ENCODE measurements at regions not wholly inside any gene's neighbourhood (a gene's known extent, or its start where the extent isn't known, plus 50 kb on each side); places are given as distances from the start of the nearest gene placed in this dataset.

DNA sequence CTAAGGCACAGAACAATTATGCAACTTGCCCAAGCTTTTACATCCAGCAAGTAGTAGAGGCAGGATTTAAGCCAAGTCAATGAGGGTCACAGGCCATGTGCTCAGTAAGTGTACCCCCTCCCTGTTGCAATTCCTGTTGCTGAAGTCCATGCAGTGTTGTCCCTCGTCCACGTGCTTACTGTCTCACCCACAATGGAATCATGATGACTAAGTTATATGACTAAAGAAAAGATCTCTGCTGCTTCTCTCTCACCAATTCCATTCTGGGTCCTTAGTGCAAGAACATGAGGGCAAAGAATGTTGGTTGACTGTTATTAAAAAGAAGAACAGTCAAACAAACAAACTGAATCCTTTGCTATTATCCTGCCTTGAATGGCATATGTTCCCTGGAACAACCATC lies 233.6 kb upstream of the SLC24A2 start:
- TF ChIP-seq, protein P1, sequence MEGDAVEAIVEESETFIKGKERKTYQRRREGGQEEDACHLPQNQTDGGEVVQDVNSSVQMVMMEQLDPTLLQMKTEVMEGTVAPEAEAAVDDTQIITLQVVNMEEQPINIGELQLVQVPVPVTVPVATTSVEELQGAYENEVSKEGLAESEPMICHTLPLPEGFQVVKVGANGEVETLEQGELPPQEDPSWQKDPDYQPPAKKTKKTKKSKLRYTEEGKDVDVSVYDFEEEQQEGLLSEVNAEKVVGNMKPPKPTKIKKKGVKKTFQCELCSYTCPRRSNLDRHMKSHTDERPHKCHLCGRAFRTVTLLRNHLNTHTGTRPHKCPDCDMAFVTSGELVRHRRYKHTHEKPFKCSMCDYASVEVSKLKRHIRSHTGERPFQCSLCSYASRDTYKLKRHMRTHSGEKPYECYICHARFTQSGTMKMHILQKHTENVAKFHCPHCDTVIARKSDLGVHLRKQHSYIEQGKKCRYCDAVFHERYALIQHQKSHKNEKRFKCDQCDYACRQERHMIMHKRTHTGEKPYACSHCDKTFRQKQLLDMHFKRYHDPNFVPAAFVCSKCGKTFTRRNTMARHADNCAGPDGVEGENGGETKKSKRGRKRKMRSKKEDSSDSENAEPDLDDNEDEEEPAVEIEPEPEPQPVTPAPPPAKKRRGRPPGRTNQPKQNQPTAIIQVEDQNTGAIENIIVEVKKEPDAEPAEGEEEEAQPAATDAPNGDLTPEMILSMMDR (IDR thresholded peaks at IDR 0.05 in 8 of 11, conservative IDR thresholded peaks at IDR 0.05 in 3 of 11), result no peak
- no peak for TF ChIP-seq POLR2A (IDR thresholded peaks at IDR 0.05)

All from spleen (tissue), 7 donors.